OCI-LY3 (cell line): ENCODE measurements at regions not wholly inside any gene's neighbourhood (a gene's known extent, or its start where the extent isn't known, plus 50 kb on each side); places are given as distances from the start of the nearest gene placed in this dataset.

Source experiments
- CTCF ChIP-seq: fragments of 200-600, 300-600 bp; sonication (generic); IDR thresholded peaks from 2 replicates; pipeline ENCODE4 v1.5.1; 2014; ENCODE audit warnings: antibody characterized with exemption, low read length, low read depth
- EZH2phosphoT487 ChIP-seq: fragments of 200-600 bp; shearing (Covaris generic); IDR thresholded peaks from 2 replicates; pipeline ENCODE4 v1.6.1; 2018; ENCODE audit warnings: antibody characterized with exemption, mixed run types, low read depth

DNA sequence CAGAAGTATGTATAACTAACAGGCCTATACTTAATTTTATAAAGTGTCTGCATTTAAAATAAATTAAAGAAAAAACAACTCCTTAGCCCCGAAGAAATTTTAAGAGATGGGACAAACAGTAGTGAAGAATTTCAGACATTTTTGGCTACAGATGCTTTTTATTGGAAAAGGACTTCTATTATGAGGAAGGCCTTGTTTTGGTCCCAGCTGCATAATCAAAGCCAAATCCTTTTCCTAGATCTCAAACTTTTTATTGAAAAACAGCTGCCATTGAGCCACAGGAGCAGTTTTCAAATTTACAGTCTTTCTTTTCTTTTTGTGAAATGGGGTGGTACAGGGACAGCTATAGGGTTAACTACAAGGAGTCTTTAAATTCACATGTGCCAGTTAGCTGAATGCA, 51.3 kb upstream of the SETBP1 start:
- TF ChIP-seq CTCF (no peak), EZH2phosphoT487 (no peak)
